B cell (primary cell): ENCODE measurements at regions not wholly inside any gene's neighbourhood (a gene's known extent, or its start where the extent isn't known, plus 50 kb on each side); places are given as distances from the start of the nearest gene placed in this dataset.

Experiments
- EZH2 ChIP-seq: IDR thresholded peaks from 2 replicates; pipeline ENCODE4 v1.6.1; 2012; ENCODE audit warnings: borderline replicate concordance, low read depth, mild to moderate bottlenecking, moderate library complexity, low read length; ENCODE audit not compliant: insufficient read depth, poor library complexity, severe bottlenecking
- TF ChIP-seq, protein P1 (sequence below): fragments of 200-600 bp; IDR thresholded peaks from one replicate; pipeline ENCODE4 v1.8.0; 2022; ENCODE audit warnings: antibody characterized with exemption, mild to moderate bottlenecking

GRCh38 chr4:66489370-66489769 lies 819.1 kb upstream of the EPHA5 start:
- TF ChIP-seq, protein P1, sequence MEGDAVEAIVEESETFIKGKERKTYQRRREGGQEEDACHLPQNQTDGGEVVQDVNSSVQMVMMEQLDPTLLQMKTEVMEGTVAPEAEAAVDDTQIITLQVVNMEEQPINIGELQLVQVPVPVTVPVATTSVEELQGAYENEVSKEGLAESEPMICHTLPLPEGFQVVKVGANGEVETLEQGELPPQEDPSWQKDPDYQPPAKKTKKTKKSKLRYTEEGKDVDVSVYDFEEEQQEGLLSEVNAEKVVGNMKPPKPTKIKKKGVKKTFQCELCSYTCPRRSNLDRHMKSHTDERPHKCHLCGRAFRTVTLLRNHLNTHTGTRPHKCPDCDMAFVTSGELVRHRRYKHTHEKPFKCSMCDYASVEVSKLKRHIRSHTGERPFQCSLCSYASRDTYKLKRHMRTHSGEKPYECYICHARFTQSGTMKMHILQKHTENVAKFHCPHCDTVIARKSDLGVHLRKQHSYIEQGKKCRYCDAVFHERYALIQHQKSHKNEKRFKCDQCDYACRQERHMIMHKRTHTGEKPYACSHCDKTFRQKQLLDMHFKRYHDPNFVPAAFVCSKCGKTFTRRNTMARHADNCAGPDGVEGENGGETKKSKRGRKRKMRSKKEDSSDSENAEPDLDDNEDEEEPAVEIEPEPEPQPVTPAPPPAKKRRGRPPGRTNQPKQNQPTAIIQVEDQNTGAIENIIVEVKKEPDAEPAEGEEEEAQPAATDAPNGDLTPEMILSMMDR, result no peak
- no peak for TF ChIP-seq EZH2
